RPMI7951 (cell line): ENCODE measurements at regions not wholly inside any gene's neighbourhood (a gene's known extent, or its start where the extent isn't known, plus 50 kb on each side); places are given as distances from the start of the nearest gene placed in this dataset.

Experiments used
- DNase-seq: peaks from one replicate; pipeline ENCODE4 v3.0.0-alpha.2; 2012; ENCODE audit warnings: low read depth

- DNase-seq, result no peak
Observed at GRCh38 chr12:102781117-102781516, 135.9 kb downstream of the PAH start.

GRCh38 chr12:102776041-102776440 lies 141.0 kb downstream of the PAH start:
- no peak for DNase-seq

- peak; percentile 46 for DNase-seq
Observed at GRCh38 chr12:102769323-102769916, 147.6 kb downstream of the PAH start.

- no peak for DNase-seq
Observed at GRCh38 chr12:102766961-102767360, 150.1 kb downstream of the PAH start.

GRCh38 chr12:102765736-102766135 lies 151.3 kb downstream of the PAH start:
- no peak for DNase-seq

- DNase-seq, result no peak
Observed at GRCh38 chr12:102763471-102763870, 153.6 kb downstream of the PAH start.

GRCh38 chr12:102763061-102763460 lies 154.0 kb downstream of the PAH start:
- DNase-seq, result no peak

- DNase-seq, result no peak
Observed at GRCh38 chr12:102760322-102760721, 156.7 kb downstream of the PAH start.

GRCh38 chr12:102759466-102759865 lies 157.6 kb downstream of the PAH start:
- DNase-seq, result no peak

- no peak for DNase-seq
Observed at GRCh38 chr12:102757882-102758226, 159.2 kb downstream of the PAH start.

GRCh38 chr12:102757154-102757881 lies 159.7 kb downstream of the PAH start:
- peak; percentile 3 for DNase-seq

- DNase-seq, result no peak
Observed at GRCh38 chr12:102756530-102756929, 160.5 kb downstream of the PAH start.

GRCh38 chr12:102755266-102755665 lies 161.8 kb downstream of the PAH start:
- no peak for DNase-seq

GRCh38 chr12:102753802-102754201 lies 163.2 kb downstream of the PAH start:
- DNase-seq, result no peak

- DNase-seq, result no peak
Observed at GRCh38 chr12:102748704-102749103, 168.3 kb downstream of the PAH start.

- DNase-seq, result no peak
Observed at GRCh38 chr12:102746963-102747362, 170.1 kb downstream of the PAH start.

- DNase-seq, result no peak
Observed at GRCh38 chr12:102745971-102746600, 171.0 kb downstream of the PAH start.

- no peak for DNase-seq
Observed at GRCh38 chr12:102741196-102741595, 175.8 kb downstream of the PAH start.

- DNase-seq, result peak; percentile 9
Observed at GRCh38 chr12:102740141-102740955, 176.7 kb downstream of the PAH start.

- DNase-seq, result no peak
Observed at GRCh38 chr12:102736328-102736727, 180.7 kb downstream of the PAH start.

- DNase-seq, result no peak
Observed at GRCh38 chr12:102735104-102735503, 181.9 kb downstream of the PAH start.

- DNase-seq, result no peak
Observed at GRCh38 chr12:102730996-102731395, 186.0 kb downstream of the PAH start.
